ENCODE measurements at regions not wholly inside any gene's neighbourhood (a gene's known extent, or its start where the extent isn't known, plus 50 kb on each side); places are given as distances from the start of the nearest gene placed in this dataset.
A peak's percentile ranks its signal among the peaks of the same experiment; 100 is the strongest.
"Not testable (repeated sequence)": the region's sequence is repeated elsewhere in the genome, so short reads cannot be mapped to it uniquely, and the experiment has no call there.

- peak; percentile 60 for DNase-seq
Measured at GRCh38 chr7:67854221-67855178, 857.9 kb downstream of the TYW1 start.

- no peak for DNase-seq
Measured at GRCh38 chr7:67855322-67855721, 858.7 kb downstream of the TYW1 start.

GRCh38 chr7:67856046-67856445 is 859.4 kb downstream of the TYW1 start:
- DNase-seq: no peak

- DNase-seq: no peak
Measured at GRCh38 chr7:67857698-67858097, 861.1 kb downstream of the TYW1 start.

GRCh38 chr7:67858931-67859330 is 862.3 kb downstream of the TYW1 start:
- no peak for DNase-seq

- no peak for DNase-seq
Measured at GRCh38 chr7:67863911-67864310, 867.3 kb downstream of the TYW1 start.

GRCh38 chr7:67866054-67866453 is 869.4 kb downstream of the TYW1 start:
- DNase-seq: no peak

GRCh38 chr7:67866812-67867211 is 870.2 kb downstream of the TYW1 start:
- no peak for DNase-seq

GRCh38 chr7:67870396-67870795 is 873.8 kb downstream of the TYW1 start:
- no peak for DNase-seq

GRCh38 chr7:67875558-67875957 is 878.9 kb downstream of the TYW1 start:
- DNase-seq: no peak

GRCh38 chr7:67878808-67879207 is 882.2 kb downstream of the TYW1 start:
- DNase-seq: no peak

GRCh38 chr7:67882843-67883242 is 886.2 kb downstream of the TYW1 start:
- DNase-seq: no peak

GRCh38 chr7:67890316-67890715 is 893.7 kb downstream of the TYW1 start:
- no peak for DNase-seq

GRCh38 chr7:67894746-67895145 is 898.1 kb downstream of the TYW1 start:
- peak; percentile 33 for DNase-seq

- DNase-seq: no peak
Measured at GRCh38 chr7:67896721-67897120, 900.1 kb downstream of the TYW1 start.

GRCh38 chr7:67900456-67900855 is 903.8 kb downstream of the TYW1 start:
- no peak for DNase-seq

- no peak for DNase-seq
Measured at GRCh38 chr7:67901808-67902480, 905.3 kb downstream of the TYW1 start.

GRCh38 chr7:67907792-67908191 is 911.2 kb downstream of the TYW1 start:
- no peak for DNase-seq

- no peak for DNase-seq
Measured at GRCh38 chr7:67912437-67912836, 915.8 kb downstream of the TYW1 start.

GRCh38 chr7:67913604-67914003 is 917.0 kb downstream of the TYW1 start:
- DNase-seq: peak; percentile 71

- DNase-seq: not testable (repeated sequence)
Measured at GRCh38 chr7:67916111-67916510, 919.5 kb downstream of the TYW1 start.

GRCh38 chr7:67916571-67917436 is 920.2 kb downstream of the TYW1 start:
- no peak for DNase-seq

GRCh38 chr7:67917437-67917755 is 920.8 kb downstream of the TYW1 start:
- no peak for DNase-seq

Data from fibroblast of skin of right quadriceps (primary cell).